ENCODE measurements at regions not wholly inside any gene's neighbourhood (a gene's known extent, or its start where the extent isn't known, plus 50 kb on each side); places are given as distances from the start of the nearest gene placed in this dataset.
"Not testable (repeated sequence)": the region's sequence is repeated elsewhere in the genome, so short reads cannot be mapped to it uniquely, and the experiment has no call there.

DNA sequence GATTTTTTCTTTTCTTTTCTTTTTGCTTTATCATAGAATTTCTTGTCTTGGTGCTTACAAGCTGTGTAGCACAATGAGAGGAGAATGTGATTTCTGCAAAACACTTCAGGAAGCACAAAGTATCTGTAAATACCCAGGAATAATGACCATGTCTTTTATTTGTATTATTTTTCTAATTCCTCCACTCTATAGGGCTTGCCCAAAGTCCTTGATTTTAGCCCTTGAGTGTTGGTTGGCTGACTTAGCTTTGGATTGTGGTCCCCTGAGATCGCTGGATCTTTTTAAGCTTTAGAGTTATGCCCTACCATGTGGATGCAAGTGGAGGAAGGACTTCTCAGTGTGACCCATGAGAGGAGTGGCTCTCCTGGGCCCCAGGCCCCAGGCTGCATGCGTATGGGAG, 52.2 kb downstream of the HOXC4 start:
- H3K27ac ChIP-seq; H3K36me3 ChIP-seq (replicated peaks in 1 of 2); DNase-seq; H3K4me3 ChIP-seq; H3K27me3 ChIP-seq; H3K4me1 ChIP-seq (replicated peaks in 1 of 2); H3K9me3 ChIP-seq (replicated peaks in 1 of 3); intact Hi-C loops (cut with DNase I): not testable (repeated sequence)
- 82 to 85% (median 83%) methylated on average over 1 to 2 of the region's 2 CpGs for WGBS, 4 donors

DNA sequence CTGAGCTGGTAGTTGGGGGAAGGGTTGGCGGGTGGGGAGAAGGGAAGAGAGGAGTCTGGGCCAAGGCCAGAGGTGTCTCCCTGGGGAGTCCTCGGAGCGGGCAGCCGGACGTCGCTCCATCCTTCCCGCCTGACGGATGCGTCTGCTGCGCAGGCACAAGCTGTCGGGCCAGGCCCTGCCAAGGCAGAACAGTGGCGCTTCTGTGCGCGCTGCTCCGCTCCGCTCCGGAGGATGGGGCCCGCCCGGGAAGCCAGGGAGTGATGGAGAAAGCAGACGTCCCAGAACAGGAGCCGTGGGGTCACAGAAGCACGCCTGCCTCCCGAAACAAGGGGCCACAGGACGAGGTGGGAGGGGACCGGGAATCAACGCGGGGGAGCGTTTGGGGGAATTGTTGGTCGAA, 52.6 kb downstream of the HOXC4 start:
- H3K9me3 ChIP-seq (replicated peaks in 1 of 3); H3K4me3 ChIP-seq; H3K27me3 ChIP-seq; DNase-seq; H3K27ac ChIP-seq; H3K36me3 ChIP-seq (replicated peaks in 1 of 2); intact Hi-C loops (cut with DNase I); H3K4me1 ChIP-seq (replicated peaks in 1 of 2): not testable (repeated sequence)
- WGBS, 4 donors = 9 to 19% (median 14%) methylated on average over 7 to 29 of the region's 29 CpGs

DNA sequence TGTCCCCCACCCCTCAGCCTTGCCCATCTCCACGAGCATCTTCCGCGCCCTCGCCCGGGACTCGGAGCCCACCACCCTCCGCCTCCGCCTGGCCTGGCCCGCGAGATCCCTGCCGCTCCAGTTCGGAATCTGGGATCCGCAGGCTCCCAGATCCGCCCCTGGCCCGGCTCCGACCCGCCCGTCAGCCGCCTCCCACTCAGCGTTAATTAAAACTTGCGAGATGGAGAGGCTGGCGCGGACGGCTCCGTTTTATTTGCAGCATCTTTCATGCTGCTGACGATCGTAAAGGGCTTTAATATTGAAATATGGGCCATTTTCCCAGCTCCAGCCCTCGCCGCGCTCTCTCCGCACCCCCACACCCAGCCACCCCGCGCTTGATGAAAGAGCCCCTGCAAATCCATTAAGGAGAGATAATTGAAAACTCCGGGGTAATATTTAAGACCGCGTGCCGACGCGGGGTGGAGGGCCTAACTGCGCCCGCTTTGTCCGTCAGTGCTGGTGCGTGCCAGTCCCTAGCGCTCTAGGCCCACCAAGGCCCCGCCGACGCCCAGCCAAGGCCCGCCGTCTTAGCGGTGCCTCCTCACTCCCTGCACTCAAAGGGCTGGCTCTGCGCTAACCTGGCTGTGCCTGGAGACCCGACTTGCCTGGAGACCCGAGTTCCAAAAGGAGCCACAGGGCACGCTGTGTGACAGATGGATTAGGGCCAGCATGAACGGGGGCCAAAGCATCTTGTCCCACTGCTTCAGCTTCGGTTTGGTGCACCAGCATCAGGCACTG, 53.4 kb downstream of the HOXC4 start:
- H3K36me3 ChIP-seq (replicated peaks in 1 of 2); H3K27me3 ChIP-seq; DNase-seq; H3K9me3 ChIP-seq (replicated peaks in 1 of 3); H3K4me3 ChIP-seq; H3K4me1 ChIP-seq (replicated peaks in 1 of 2); intact Hi-C loops (cut with DNase I); H3K27ac ChIP-seq: not testable (repeated sequence)
- 46 to 66% (median 48%) methylated on average over 23 to 56 of the region's 56 CpGs for WGBS, 4 donors

DNA sequence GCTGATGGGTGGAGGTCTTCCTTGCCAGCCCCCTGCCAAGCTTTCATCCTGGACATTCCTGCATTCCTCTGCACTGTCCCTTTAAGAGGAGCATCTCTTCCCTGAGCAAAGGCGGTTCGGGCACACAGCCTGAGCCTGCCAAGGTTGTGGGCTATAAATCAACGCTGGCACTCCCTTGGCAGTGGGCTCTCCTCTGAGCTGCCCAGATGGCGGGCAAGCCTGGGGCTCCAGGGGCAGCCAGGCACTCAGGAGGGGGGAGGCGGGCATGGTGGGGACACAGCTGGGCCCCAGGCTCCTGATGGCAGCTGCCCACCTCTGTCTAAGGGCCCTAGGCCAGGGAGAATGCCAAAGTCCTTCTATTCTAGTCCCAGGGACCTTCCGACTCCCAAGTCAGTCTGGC, 58.7 kb downstream of the HOXC4 start:
- H3K4me1 ChIP-seq (replicated peaks in 1 of 2); H3K36me3 ChIP-seq (replicated peaks in 1 of 2); H3K9me3 ChIP-seq (replicated peaks in 1 of 3); H3K27me3 ChIP-seq; intact Hi-C loops (cut with DNase I); H3K4me3 ChIP-seq; H3K27ac ChIP-seq: not testable (repeated sequence)
- WGBS, 4 donors = 27 to 42% (median 34%) methylated on average over 2 to 6 of the region's 6 CpGs
- DNase-seq = peak; percentile 65 to 76 (median 73)

DNA sequence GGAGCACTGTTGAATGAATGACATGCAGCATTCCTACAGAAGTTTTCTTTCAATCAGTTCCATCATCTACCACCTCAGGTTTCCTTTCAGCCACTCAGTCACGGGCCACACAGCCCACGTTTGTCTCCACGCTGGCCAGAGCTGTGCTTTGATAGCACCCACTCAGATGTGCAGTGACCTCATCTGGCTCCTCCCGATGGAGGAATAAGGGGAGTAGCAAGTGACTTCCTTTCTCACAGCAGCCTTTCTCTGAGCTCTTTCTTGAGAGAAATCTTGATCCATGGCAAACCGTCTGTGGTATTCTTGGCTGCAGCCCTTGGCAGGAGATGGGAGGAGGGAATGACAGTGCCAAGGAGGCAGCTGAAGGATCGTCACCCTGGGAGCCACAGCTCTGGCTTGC, 62.4 kb downstream of the HOXC4 start:
- intact Hi-C loops (cut with DNase I); H3K27ac ChIP-seq; H3K4me3 ChIP-seq; H3K36me3 ChIP-seq (replicated peaks in 1 of 2); H3K9me3 ChIP-seq (replicated peaks in 1 of 3); H3K4me1 ChIP-seq (replicated peaks in 1 of 2); H3K27me3 ChIP-seq: not testable (repeated sequence)
- 5 to 22% (median 20%) methylated on average over 6 of the region's 6 CpGs for WGBS, 4 donors
- peak in 1 of 7 donors; percentile 57 for DNase-seq

DNA sequence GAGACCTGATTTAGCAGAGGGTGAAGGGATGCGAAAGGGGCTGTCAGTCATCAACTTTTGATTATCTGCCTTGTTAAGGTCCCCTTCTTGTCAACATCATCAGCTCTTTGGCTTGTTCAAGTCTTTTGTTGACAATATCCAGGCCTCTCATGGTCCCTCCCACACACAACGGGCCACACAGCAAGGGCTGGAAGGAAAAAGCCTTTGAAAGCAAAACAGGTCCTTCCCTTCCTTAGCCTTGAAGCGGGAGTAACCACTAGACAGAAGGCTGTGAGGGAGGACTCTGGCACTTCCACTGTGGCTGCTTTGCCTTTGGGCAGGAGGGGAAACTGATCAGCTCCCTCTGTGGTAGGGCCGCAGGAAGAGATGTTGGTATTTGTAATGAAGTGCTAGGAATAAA, 63.8 kb downstream of the HOXC4 start:
- H3K36me3 ChIP-seq (replicated peaks in 1 of 2); intact Hi-C loops (cut with DNase I); H3K27ac ChIP-seq; H3K4me1 ChIP-seq (replicated peaks in 1 of 2); H3K27me3 ChIP-seq; H3K9me3 ChIP-seq (replicated peaks in 1 of 3); H3K4me3 ChIP-seq; DNase-seq: not testable (repeated sequence)
- WGBS, 4 donors = 78 to 85% (median 78%) methylated on average over 4 of the region's 4 CpGs

DNA sequence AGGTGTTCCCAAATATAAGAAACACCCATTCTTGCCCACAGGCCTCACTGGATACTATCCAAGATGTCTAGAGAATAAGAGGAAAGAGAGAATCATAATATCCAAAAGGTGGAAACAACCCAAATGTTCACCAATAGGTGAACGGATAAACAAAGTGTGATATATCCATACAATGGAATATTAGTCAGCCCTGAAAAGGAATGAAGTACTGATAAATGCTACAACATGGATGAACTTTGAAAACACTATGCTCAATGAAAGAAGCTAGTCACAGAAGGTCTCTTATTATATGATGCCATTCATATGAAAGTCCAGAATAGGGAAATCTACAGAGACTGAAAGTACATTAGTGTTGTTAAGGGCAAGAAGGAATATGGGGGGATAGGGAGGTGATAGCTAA, 65.4 kb downstream of the HOXC4 start:
- H3K27ac ChIP-seq; H3K9me3 ChIP-seq (replicated peaks in 1 of 3); intact Hi-C loops (cut with DNase I); H3K36me3 ChIP-seq (replicated peaks in 1 of 2); DNase-seq; H3K4me1 ChIP-seq (replicated peaks in 1 of 2); H3K4me3 ChIP-seq; H3K27me3 ChIP-seq: not testable (repeated sequence)
- 87 to 92% (median 89%) methylated on average over 1 of the region's 1 CpG; no CpG with 5 or more reads in 1 of the 4 donors for WGBS, 4 donors

DNA sequence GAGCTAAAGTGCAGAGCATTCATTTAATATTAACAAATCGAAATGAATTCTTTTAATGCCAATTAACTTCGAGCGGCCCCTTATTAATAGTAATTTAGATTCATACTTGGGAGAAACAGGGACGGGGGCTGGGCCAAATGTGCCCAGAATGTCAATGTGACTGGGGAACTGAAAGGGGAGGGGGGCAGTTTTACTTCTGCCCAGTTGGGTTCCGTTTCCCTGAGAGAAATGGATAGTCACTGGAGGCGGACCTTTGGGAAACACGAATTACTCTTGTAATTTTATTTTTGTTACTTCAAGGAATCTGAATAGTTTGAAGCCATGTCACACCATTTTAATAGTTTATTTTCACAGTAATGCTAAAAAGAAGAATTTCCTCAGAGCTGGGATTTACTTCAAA, 64.8 kb downstream of the SMUG1 start:
- H3K36me3 ChIP-seq (replicated peaks in 1 of 2); H3K9me3 ChIP-seq (replicated peaks in 1 of 3); H3K4me1 ChIP-seq (replicated peaks in 1 of 2); H3K4me3 ChIP-seq; H3K27me3 ChIP-seq; DNase-seq; intact Hi-C loops (cut with DNase I); H3K27ac ChIP-seq: not testable (repeated sequence)
- WGBS, 4 donors = 59 to 70% (median 64%) methylated on average over 7 of the region's 7 CpGs

DNA sequence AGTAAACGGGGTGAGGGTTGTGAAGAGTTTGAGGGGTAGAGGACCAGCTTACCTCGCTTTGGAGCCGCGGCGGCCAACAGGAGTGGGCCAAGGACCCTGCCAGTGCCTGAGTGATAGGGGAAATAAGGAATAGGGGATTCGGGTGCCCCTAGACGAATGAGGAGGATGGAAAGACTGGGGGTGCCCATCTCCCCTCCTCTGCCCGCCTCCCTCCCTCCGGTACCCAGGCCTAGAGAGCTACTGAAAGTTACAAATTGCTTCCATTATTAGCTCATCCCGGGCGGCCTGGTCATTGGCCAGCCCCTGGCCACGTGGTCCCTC, 63.1 kb downstream of the SMUG1 start:
- H3K4me3 ChIP-seq = peak overlapping the region in 2 of 4 donors; percentile 71 to 86
- peak overlapping the region in 3 of 5 donors; percentile 39 to 76 (median 70) for H3K27ac ChIP-seq
- H3K9me3 ChIP-seq (replicated peaks in 1 of 3); H3K36me3 ChIP-seq (replicated peaks in 1 of 2); H3K27me3 ChIP-seq; DNase-seq; intact Hi-C loops (cut with DNase I); H3K4me1 ChIP-seq (replicated peaks in 1 of 2): not testable (repeated sequence)
- WGBS, 4 donors = 16 to 31% (median 19%) methylated on average over 6 to 10 of the region's 12 CpGs

Data from adrenal gland (tissue), 9 donors.